ENCODE measurements at regions not wholly inside any gene's neighbourhood (a gene's known extent, or its start where the extent isn't known, plus 50 kb on each side); places are given as distances from the start of the nearest gene placed in this dataset.

- H3K4me3 Mint-ChIP-seq, result no peak overlapping the region
- H3K27ac ChIP-seq (ENCODE audit: low read depth, low read length), result no peak overlapping the region
- 72 to 82% methylated on average over 4 of the region's 4 CpGs for WGBS, 2 experiments (ENCODE audit: insufficient coverage in 1 of 2, insufficient read length in 1 of 2)
- H3K4me1 ChIP-seq (ENCODE audit: control insufficient read depth, insufficient read depth, low read length), result no peaks in the 10 kb centered on the region
- H3K27me3 ChIP-seq (ENCODE audit: control insufficient read depth, insufficient read depth, low read length, poor library complexity, severe bottlenecking), result no peaks in the 10 kb centered on the region
- H3K9me3 ChIP-seq (ENCODE audit: control insufficient read depth, low read length), result no peaks in the 10 kb centered on the region
- H3K27ac Mint-ChIP-seq, result no peak overlapping the region
- H3K27me3 Mint-ChIP-seq (ENCODE audit: insufficient read depth), result no peaks in the 10 kb centered on the region
- no peaks in the 10 kb centered on the region for H3K4me1 Mint-ChIP-seq
- no peak overlapping the region for H3K9ac ChIP-seq (ENCODE audit: extremely low read depth, low read length, poor library complexity, severe bottlenecking)
- no peaks in the 10 kb centered on the region for H3K9me3 Mint-ChIP-seq
- TF ChIP-seq CTCF (conservative IDR thresholded peaks at IDR 0.05), result no peak
- H3K36me3 Mint-ChIP-seq (ENCODE audit: low read depth), result no peaks in the 10 kb centered on the region
- no peaks in the 10 kb centered on the region for H3K36me3 ChIP-seq (ENCODE audit: control insufficient read depth, insufficient read depth, low read length)
- DNase-seq, result no peak
- no peak overlapping the region for H3K4me3 ChIP-seq (ENCODE audit: low read length)
Observed at GRCh38 chr5:164012371-164012770, 507.0 kb downstream of the MAT2B start.

DNA sequence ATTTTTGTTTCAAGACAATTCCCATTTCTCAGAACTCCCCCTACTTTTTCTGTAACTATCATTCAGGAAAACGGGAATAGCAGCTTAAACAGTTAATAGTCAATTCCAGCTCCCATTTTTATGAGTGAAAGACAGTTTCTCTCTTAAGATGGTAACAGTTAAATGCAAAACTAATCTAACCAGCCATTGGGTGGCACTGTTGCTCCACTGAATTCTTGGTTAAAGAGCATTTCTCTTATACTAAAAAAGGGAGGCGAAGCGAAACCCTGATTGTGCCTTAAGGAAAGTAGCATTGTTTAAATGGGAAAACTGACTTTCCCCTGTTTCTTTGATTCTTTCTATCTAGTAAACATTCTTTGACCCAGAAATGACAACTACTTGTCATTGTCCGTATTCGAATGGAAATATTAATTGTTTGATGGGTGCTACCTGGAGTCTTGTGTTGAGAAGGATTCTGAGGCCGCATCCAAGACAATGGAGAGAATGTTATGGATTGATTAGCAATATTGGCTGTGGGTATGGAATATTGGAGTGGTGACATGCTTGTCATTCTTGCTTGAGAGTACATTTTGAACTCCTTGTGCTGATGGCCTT, 507.8 kb downstream of the MAT2B start:
- WGBS, 2 experiments (ENCODE audit: insufficient coverage in 1 of 2, insufficient read length in 1 of 2), result 71 to 84% methylated on average over 3 to 6 of the region's 6 CpGs
- no peaks in the 10 kb centered on the region for H3K36me3 ChIP-seq (ENCODE audit: control insufficient read depth, insufficient read depth, low read length)
- no peak overlapping the region for H3K4me3 ChIP-seq (ENCODE audit: low read length)
- no peak overlapping the region for H3K9ac ChIP-seq (ENCODE audit: extremely low read depth, low read length, poor library complexity, severe bottlenecking)
- peak; percentile 85 for DNase-seq
- H3K4me3 Mint-ChIP-seq, result no peak overlapping the region
- H3K27me3 Mint-ChIP-seq (ENCODE audit: insufficient read depth), result no peaks in the 10 kb centered on the region
- H3K36me3 Mint-ChIP-seq (ENCODE audit: low read depth), result no peaks in the 10 kb centered on the region
- TF ChIP-seq CTCF (conservative IDR thresholded peaks at IDR 0.05), result peak; percentile 90
- no peaks in the 10 kb centered on the region for H3K27me3 ChIP-seq (ENCODE audit: control insufficient read depth, insufficient read depth, low read length, poor library complexity, severe bottlenecking)
- H3K4me1 Mint-ChIP-seq, result no peaks in the 10 kb centered on the region
- no peaks in the 10 kb centered on the region for H3K9me3 Mint-ChIP-seq
- no peak overlapping the region for H3K27ac ChIP-seq (ENCODE audit: low read depth, low read length)
- no peaks in the 10 kb centered on the region for H3K4me1 ChIP-seq (ENCODE audit: control insufficient read depth, insufficient read depth, low read length)
- H3K27ac Mint-ChIP-seq, result no peak overlapping the region
- H3K9me3 ChIP-seq (ENCODE audit: control insufficient read depth, low read length), result no peaks in the 10 kb centered on the region

GRCh38 chr5:164020116-164020515, 514.7 kb downstream of the MAT2B start:
- Mint-ChIP-seq H3K36me3 (ENCODE audit: low read depth) (no peaks in the 10 kb centered on the region), H3K4me3 (no peak overlapping the region), H3K27me3 (ENCODE audit: insufficient read depth) (no peaks in the 10 kb centered on the region), H3K9me3 (no peaks in the 10 kb centered on the region), H3K4me1 (peaks cover 9% of the 10 kb centered on the region), H3K27ac (no peak overlapping the region)
- Histone ChIP-seq H3K9me3 (ENCODE audit: control insufficient read depth, low read length) (no peaks in the 10 kb centered on the region), H3K27ac (ENCODE audit: low read depth, low read length) (no peak overlapping the region), H3K9ac (ENCODE audit: extremely low read depth, low read length, poor library complexity, severe bottlenecking) (no peak overlapping the region), H3K4me1 (ENCODE audit: control insufficient read depth, insufficient read depth, low read length) (no peaks in the 10 kb centered on the region), H3K27me3 (ENCODE audit: control insufficient read depth, insufficient read depth, low read length, poor library complexity, severe bottlenecking) (no peaks in the 10 kb centered on the region), H3K36me3 (ENCODE audit: control insufficient read depth, insufficient read depth, low read length) (no peaks in the 10 kb centered on the region), H3K4me3 (ENCODE audit: low read length) (no peak overlapping the region)
- DNase-seq, result no peak
- 91 to 94% methylated on average over 5 to 7 of the region's 7 CpGs for WGBS, 2 experiments (ENCODE audit: insufficient coverage in 1 of 2, insufficient read length in 1 of 2)
- TF ChIP-seq CTCF (conservative IDR thresholded peaks at IDR 0.05), result no peak

Measured in endodermal cell (in vitro differentiated cells).